LNCaP clone FGC (cell line): ENCODE measurements at regions not wholly inside any gene's neighbourhood (a gene's known extent, or its start where the extent isn't known, plus 50 kb on each side); places are given as distances from the start of the nearest gene placed in this dataset.
"Not testable (repeated sequence)": the region's sequence is repeated elsewhere in the genome, so short reads cannot be mapped to it uniquely, and the experiment has no call there.

ENCODE experiments used
- DNase-seq: peaks from one replicate; pipeline ENCODE4 v3.0.0-alpha.2; 2011; ENCODE audit warnings: low read depth
- H3K4me3 ChIP-seq: 2 replicates; pipeline ENCODE4 v1.5.1; 2011; ENCODE audit warnings: mild to moderate bottlenecking, low read depth, low read length, control low read depth
- CTCF ChIP-seq: IDR thresholded peaks from 2 replicates; pipeline ENCODE4 v1.5.1; 2012; ENCODE audit warnings: mild to moderate bottlenecking; ENCODE audit not compliant: control insufficient read depth, insufficient read depth; ENCODE audit errors: extremely low read depth

DNA sequence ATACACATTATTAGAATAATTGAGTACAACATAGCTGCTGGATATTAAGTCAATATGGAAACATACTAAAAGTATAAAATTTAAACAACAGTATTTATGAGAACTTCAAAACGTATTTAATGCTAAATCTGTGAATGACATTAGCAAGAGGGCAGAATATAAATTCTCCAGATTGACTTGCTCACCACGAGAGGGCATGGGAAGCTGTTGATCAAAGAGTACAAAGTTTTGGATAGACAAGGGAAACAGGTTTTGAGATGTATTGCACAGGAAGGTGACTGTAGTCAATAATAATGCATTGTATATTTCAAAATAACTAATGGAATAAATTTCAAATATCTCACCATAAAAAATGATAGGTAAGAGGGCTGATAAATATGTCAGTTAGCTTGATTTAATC is 768.2 kb downstream of the CENPC start:
- peak; percentile 23 for DNase-seq
- H3K4me3 ChIP-seq = no peak overlapping the region
- peak; percentile 73 for TF ChIP-seq CTCF

- no peak for DNase-seq
- no peak for TF ChIP-seq CTCF
- H3K4me3 ChIP-seq = no peak overlapping the region
These were observed 775.9 kb downstream of the CENPC start for GRCh38 chr4:66769441-66769840.

DNA sequence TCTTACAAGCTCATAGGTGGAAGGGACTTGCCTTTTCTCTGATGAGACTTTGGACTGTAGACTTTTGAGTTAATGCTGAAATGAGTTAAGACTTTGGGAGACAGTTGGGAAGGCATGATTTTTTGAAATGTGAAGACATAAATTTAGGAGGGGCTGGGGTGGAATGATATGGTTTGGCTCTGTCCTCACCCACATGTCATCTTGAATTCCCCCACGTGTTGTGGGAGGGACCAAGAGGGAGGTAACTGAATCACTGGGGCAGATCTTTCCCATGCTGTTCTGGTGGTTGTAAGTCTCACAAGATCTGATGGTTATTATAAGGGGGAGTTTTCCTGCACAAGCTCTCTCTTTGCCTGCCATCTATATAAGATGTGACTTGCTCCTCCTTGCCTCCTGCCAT is 777.9 kb downstream of the CENPC start:
- no peak overlapping the region for H3K4me3 ChIP-seq
- no peak for TF ChIP-seq CTCF
- no peak for DNase-seq

- no peak for DNase-seq
- TF ChIP-seq CTCF = no peak
- no peak overlapping the region for H3K4me3 ChIP-seq
These were observed 778.7 kb downstream of the CENPC start for GRCh38 chr4:66766557-66766956.

DNA sequence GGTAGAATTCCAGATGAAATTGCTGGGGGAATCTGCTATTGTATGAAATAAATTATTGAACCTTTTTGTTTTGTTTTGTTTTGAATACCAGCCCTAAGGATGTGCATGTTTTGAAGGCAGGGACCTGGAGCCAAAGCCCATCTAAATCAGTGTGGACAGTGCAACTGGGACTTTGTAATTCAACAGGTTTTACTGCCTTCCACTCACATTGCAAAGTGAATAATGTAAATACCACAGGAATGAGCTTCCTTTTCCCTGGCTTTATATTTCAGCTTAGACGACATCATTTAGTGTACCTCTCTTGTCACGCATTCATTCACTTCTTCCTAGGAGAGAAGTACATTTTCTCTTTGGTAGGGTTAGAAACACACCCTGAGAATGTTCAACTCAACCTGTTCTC is 795.0 kb downstream of the CENPC start:
- TF ChIP-seq CTCF = no peak
- no peak for DNase-seq
- H3K4me3 ChIP-seq = no peak overlapping the region

GRCh38 chr4:66746918-66747317 is 798.4 kb downstream of the CENPC start:
- DNase-seq = not testable (repeated sequence)

GRCh38 chr4:66741081-66741480 is 804.2 kb downstream of the CENPC start:
- DNase-seq = no peak
- no peak for TF ChIP-seq CTCF

More at GRCh38 chr4:66746918-66747317, 798.4 kb downstream of the CENPC start:
- H3K4me3 ChIP-seq = not testable (repeated sequence)

More at GRCh38 chr4:66741081-66741480, 804.2 kb downstream of the CENPC start:
- no peak overlapping the region for H3K4me3 ChIP-seq
